Adrenal gland (tissue), 9 donors: ENCODE measurements at regions not wholly inside any gene's neighbourhood (a gene's known extent, or its start where the extent isn't known, plus 50 kb on each side); places are given as distances from the start of the nearest gene placed in this dataset.
A peak's percentile ranks its signal among the peaks of the same experiment; 100 is the strongest.

ENCODE experiments used
- DNase-seq, 7 donors: peaks; one replicate each; pipeline ENCODE4 v3.0.0-alpha.2; 2019 to 2020
- H3K27ac ChIP-seq, 5 donors: fragments of 200-600 bp; sonication (generic) in 4 of 5; 1 replicate in 3 of 5; 2 replicates in 2 of 5; pipeline versions ENCODE4 v1.5.1 to v1.8.0; 2016 to 2020; ENCODE audit warnings: mild to moderate bottlenecking in 1 of 5
- H3K27me3 ChIP-seq: fragments of 200-600 bp; 2 replicates; pipeline ENCODE4 v1.8.0; 2021
- H3K36me3 ChIP-seq, 2 donors: fragments of 200-600 bp; replicated peaks in 1 of 2; 1 replicate in 1 of 2; 2 replicates in 1 of 2; pipeline versions ENCODE4 v1.5.1 to v1.8.0; 2018 to 2022
- H3K4me1 ChIP-seq, 2 donors: fragments of 200-600 bp; replicated peaks in 1 of 2; 1 replicate in 1 of 2; 2 replicates in 1 of 2; pipeline versions ENCODE4 v1.5.1 to v1.8.0; 2018 to 2021
- H3K4me3 ChIP-seq, 4 donors: fragments of 200-600 bp; sonication (generic) in 3 of 4; one replicate each; pipeline ENCODE4 v1.5.1; 2016 to 2018
- H3K9me3 ChIP-seq, 3 donors: fragments of 200-600 bp; sonication (generic) in 1 of 3; replicated peaks in 1 of 3; 1 replicate in 2 of 3; 2 replicates in 1 of 3; pipeline versions ENCODE4 v1.5.1 to v1.8.0; 2016 to 2021
- POLR2A ChIP-seq, 2 donors: fragments of 450-650 bp; IDR thresholded peaks; one replicate each; pipeline ENCODE4 v1.6.1; 2017; ENCODE audit warnings: antibody characterized with exemption in 2 of 2, mild to moderate bottlenecking in 2 of 2, moderate library complexity in 1 of 2
- WGBS, 4 donors: extraction: QIAGEN DNeasy Blood & Tissue Kit in 2 of 4; methylation state at CpG; one replicate each; pipeline versions ENCODE4 v1.1.5 to v1.1.7; 2013 to 2017; 5-methylcytosine and 5-hydroxymethylcytosine counted together
- intact Hi-C, 2 donors: fragments of 100-400 bp; cut with DNase I; formaldehyde crosslinking; loops; one replicate each; pipeline versions ENCODE4 v1.14.1 to v1.15.0; 2022 to 2023
- TF ChIP-seq, protein P1 (sequence below), 6 experiments: fragments of 450-650 bp in 4 of 6; fragments of 200-600 bp in 2 of 6; sonication (generic) in 1 of 6; IDR thresholded peaks; 1 replicate in 5 of 6; 2 replicates in 1 of 6; pipeline versions ENCODE4 v1.5.1 to v1.8.0; 2016 to 2021; ENCODE audit warnings: antibody characterized with exemption in 6 of 6, mild to moderate bottlenecking in 2 of 6, moderate library complexity in 1 of 6
- donor health status: healthy with polysubstance abuse.
- donor health status: Bipolar disorder and iron deficiency.
- donor health status: DM: yes; HTN: yes; CAD: no.
- donor health status: DM: no; HTN: no; CAD: no.
- donor health status: DM: no; HTN: no; CAD: no.

DNA sequence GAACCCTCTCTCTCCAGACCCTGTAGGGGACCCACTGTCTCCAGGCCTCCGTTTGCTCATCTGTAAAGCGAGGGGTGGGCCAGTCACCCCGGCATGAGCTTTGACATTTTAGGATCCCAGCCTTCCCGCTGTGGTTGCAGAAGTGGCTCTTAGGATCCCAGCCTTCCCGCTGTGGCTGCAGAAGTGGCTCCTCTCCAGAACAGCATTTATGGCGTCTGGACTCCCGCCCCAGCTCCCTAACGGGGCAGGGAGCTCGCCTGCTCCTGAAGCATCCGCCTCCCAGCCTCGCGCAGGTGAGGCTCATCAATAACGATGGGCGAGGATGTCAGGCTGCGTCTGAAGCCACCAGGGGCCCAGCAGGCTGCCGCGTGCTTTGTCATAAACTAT is 222.3 kb upstream of the TNRC6C start:
- Histone ChIP-seq H3K27me3 (no peaks in the 10 kb centered on the region), H3K36me3 (no peaks in the 10 kb centered on the region), H3K4me1 (peaks cover 0 to 17% of the 10 kb centered on the region in 2 donors), H3K27ac (peak overlapping the region in 2 of 5 donors; percentile 38 to 41), H3K9me3 (no peaks in the 10 kb centered on the region), H3K4me3 (no peak overlapping the region)
- 63 to 72% (median 67%) methylated on average over 6 to 17 of the region's 17 CpGs for WGBS, 4 donors
- intact Hi-C loops: no loop called here
- peak in 2 of 7 donors; percentile 9 to 48 for DNase-seq
- no peak for TF ChIP-seq POLR2A (IDR thresholded peaks at IDR 0.05)
- TF ChIP-seq, protein P1, sequence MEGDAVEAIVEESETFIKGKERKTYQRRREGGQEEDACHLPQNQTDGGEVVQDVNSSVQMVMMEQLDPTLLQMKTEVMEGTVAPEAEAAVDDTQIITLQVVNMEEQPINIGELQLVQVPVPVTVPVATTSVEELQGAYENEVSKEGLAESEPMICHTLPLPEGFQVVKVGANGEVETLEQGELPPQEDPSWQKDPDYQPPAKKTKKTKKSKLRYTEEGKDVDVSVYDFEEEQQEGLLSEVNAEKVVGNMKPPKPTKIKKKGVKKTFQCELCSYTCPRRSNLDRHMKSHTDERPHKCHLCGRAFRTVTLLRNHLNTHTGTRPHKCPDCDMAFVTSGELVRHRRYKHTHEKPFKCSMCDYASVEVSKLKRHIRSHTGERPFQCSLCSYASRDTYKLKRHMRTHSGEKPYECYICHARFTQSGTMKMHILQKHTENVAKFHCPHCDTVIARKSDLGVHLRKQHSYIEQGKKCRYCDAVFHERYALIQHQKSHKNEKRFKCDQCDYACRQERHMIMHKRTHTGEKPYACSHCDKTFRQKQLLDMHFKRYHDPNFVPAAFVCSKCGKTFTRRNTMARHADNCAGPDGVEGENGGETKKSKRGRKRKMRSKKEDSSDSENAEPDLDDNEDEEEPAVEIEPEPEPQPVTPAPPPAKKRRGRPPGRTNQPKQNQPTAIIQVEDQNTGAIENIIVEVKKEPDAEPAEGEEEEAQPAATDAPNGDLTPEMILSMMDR (IDR thresholded peaks at IDR 0.05): no peak

GRCh38 chr17:77736721-77737120 is 221.8 kb upstream of the TNRC6C start:
- Histone ChIP-seq H3K4me3 (no peak overlapping the region), H3K9me3 (no peaks in the 10 kb centered on the region), H3K27ac (peak overlapping the region in 1 of 5 donors; percentile 38), H3K27me3 (no peaks in the 10 kb centered on the region), H3K36me3 (no peaks in the 10 kb centered on the region), H3K4me1 (peaks cover 0 to 17% of the 10 kb centered on the region in 2 donors)
- 65 to 81% (median 79%) methylated on average over 5 to 6 of the region's 6 CpGs for WGBS, 4 donors
- peak in 1 of 7 donors; percentile 46 for DNase-seq
- TF ChIP-seq, protein P1 (IDR thresholded peaks at IDR 0.05): no peak
- no peak for TF ChIP-seq POLR2A (IDR thresholded peaks at IDR 0.05)
- intact Hi-C loops: no loop called here

GRCh38 chr17:77737442-77738265 is 220.8 kb upstream of the TNRC6C start:
- WGBS, 4 donors: 89 to 93% (median 89%) methylated on average over 18 to 21 of the region's 21 CpGs
- TF ChIP-seq POLR2A (IDR thresholded peaks at IDR 0.05): no peak
- DNase-seq: peak in 2 of 7 donors; percentile 1 to 41
- no peak overlapping the region for H3K4me3 ChIP-seq
- H3K36me3 ChIP-seq: no peaks in the 10 kb centered on the region
- peaks cover 0 to 17% of the 10 kb centered on the region in 2 donors for H3K4me1 ChIP-seq
- no peaks in the 10 kb centered on the region for H3K9me3 ChIP-seq
- no peaks in the 10 kb centered on the region for H3K27me3 ChIP-seq
- H3K27ac ChIP-seq: no peak overlapping the region
- intact Hi-C loops: no loop called here

- no peak overlapping the region for H3K4me3 ChIP-seq
- no peaks in the 10 kb centered on the region for H3K36me3 ChIP-seq
- no peaks in the 10 kb centered on the region for H3K9me3 ChIP-seq
- peaks cover 0 to 15% of the 10 kb centered on the region in 2 donors for H3K4me1 ChIP-seq
- H3K27me3 ChIP-seq: no peaks in the 10 kb centered on the region
- H3K27ac ChIP-seq: peak overlapping the region in 2 of 5 donors; percentile 47 to 61
- peak in 5 of 7 donors; percentile 10 to 54 (median 23) for DNase-seq
- WGBS, 4 donors: 48 to 68% (median 63%) methylated on average over 8 of the region's 8 CpGs
- intact Hi-C loops: no loop called here
- TF ChIP-seq, protein P1 (IDR thresholded peaks at IDR 0.05): no peak
- no peak for TF ChIP-seq POLR2A (IDR thresholded peaks at IDR 0.05)
These were observed 219.6 kb upstream of the TNRC6C start for GRCh38 chr17:77738751-77739531.
